Neural cell (in vitro differentiated cells): ENCODE measurements at regions not wholly inside any gene's neighbourhood (a gene's known extent, or its start where the extent isn't known, plus 50 kb on each side); places are given as distances from the start of the nearest gene placed in this dataset.

Experiments
- CTCF ChIP-seq: fragments of 450-650 bp; IDR thresholded peaks from 2 replicates; pipeline ENCODE4 v1.5.1; 2014; ENCODE audit warnings: antibody characterized with exemption, mild to moderate bottlenecking, moderate library complexity; ENCODE audit not compliant: poor library complexity, severe bottlenecking
- EP300 ChIP-seq: fragments of 450-650 bp; conservative IDR thresholded peaks from 2 replicates; pipeline ENCODE4 v1.6.1; 2014; ENCODE audit warnings: antibody characterized with exemption, mild to moderate bottlenecking, moderate library complexity; ENCODE audit not compliant: poor library complexity, severe bottlenecking
- EZH2 ChIP-seq: fragments of 200-600, 300-800 bp; shearing (Covaris generic), sonication (generic); IDR thresholded peaks from 2 replicates; pipeline ENCODE4 v1.6.1; 2014; ENCODE audit warnings: antibody characterized with exemption, low read length, borderline replicate concordance, mild to moderate bottlenecking; ENCODE audit not compliant: insufficient read depth, poor library complexity, severe bottlenecking
- MXI1 ChIP-seq: fragments of 450-650 bp; conservative IDR thresholded peaks from 2 replicates; pipeline ENCODE4 v1.6.1; 2014; ENCODE audit warnings: antibody characterized with exemption, mild to moderate bottlenecking; ENCODE audit not compliant: poor library complexity, severe bottlenecking
- POLR2AphosphoS5 ChIP-seq: IDR thresholded peaks from 2 replicates; pipeline ENCODE4 v1.6.1; 2012
- RAD21 ChIP-seq: fragments of 450-650 bp; conservative IDR thresholded peaks from 2 replicates; pipeline ENCODE4 v1.6.1; 2014; ENCODE audit warnings: antibody characterized with exemption, mild to moderate bottlenecking, moderate library complexity
- SMC3 ChIP-seq: fragments of 450-650 bp; conservative IDR thresholded peaks from 2 replicates; pipeline ENCODE4 v1.6.1; 2014; ENCODE audit warnings: antibody characterized with exemption, mild to moderate bottlenecking, moderate library complexity; ENCODE audit not compliant: poor library complexity
- TAF1 ChIP-seq: IDR thresholded peaks from 2 replicates; pipeline ENCODE4 v1.6.1; 2012; ENCODE audit warnings: low read depth

- TF ChIP-seq TAF1 (no peak), CTCF (no peak), POLR2AphosphoS5 (no peak), EZH2 (no peak), RAD21 (no peak), EP300 (no peak), SMC3 (no peak), MXI1 (no peak)
These were observed 112.6 kb upstream of the YPEL5 start for GRCh38 chr2:30034052-30034775.
